H1 (cell line): ENCODE measurements at regions not wholly inside any gene's neighbourhood (a gene's known extent, or its start where the extent isn't known, plus 50 kb on each side); places are given as distances from the start of the nearest gene placed in this dataset.

Experiments
- CHD2 ChIP-seq: IDR thresholded peaks from 2 replicates; pipeline ENCODE4 v1.6.1; 2012; ENCODE audit warnings: low read length, improper control_type of control experiment
- CREB1 ChIP-seq: IDR thresholded peaks from 2 replicates; pipeline ENCODE4 v1.6.1; 2012; ENCODE audit warnings: inconsistent platforms
- SAP30 ChIP-seq: fragments of 300-600 bp; sonication (generic); IDR thresholded peaks from 2 replicates; pipeline ENCODE4 v1.7.1; 2012; ENCODE audit warnings: low read length, moderate library complexity, mild to moderate bottlenecking, inconsistent platforms; ENCODE audit not compliant: insufficient read depth, insufficient replicate concordance
- SRF ChIP-seq: IDR thresholded peaks from 2 replicates; pipeline ENCODE4 v1.6.1; 2011; ENCODE audit warnings: mild to moderate bottlenecking, low read depth, low read length, moderate library complexity
- TAF1 ChIP-seq: IDR thresholded peaks from 2 replicates; pipeline ENCODE4 v1.6.1; 2011; ENCODE audit warnings: mild to moderate bottlenecking, low read depth, low read length
- TF ChIP-seq, protein P1 (sequence below): IDR thresholded peaks from 2 replicates; pipeline ENCODE4 v1.6.1; 2011; ENCODE audit warnings: low read depth, mild to moderate bottlenecking, low read length; ENCODE audit not compliant: insufficient read depth

DNA sequence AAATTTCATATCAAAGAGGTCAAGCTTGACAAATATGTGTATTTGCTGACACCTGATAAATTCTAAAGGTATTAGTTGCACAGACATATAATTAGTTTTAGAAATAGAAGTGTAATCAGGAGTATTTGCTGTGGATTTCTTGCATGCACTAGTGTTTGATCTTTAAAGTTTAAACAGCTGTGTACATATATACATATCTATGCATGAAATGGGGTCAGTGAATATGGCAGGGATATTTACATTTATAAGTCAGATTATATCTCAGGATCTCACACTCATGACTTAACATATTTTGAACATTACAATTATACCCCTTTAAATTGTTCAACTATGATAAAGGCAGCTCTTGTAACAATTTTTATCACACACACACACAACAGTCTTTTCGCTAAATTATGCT lies 547.4 kb upstream of the ACTRT1 start (continued):
- TF ChIP-seq, protein P1, sequence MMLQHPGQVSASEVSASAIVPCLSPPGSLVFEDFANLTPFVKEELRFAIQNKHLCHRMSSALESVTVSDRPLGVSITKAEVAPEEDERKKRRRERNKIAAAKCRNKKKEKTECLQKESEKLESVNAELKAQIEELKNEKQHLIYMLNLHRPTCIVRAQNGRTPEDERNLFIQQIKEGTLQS: no peak
- no peak for TF ChIP-seq SRF
- no peak for TF ChIP-seq TAF1
- TF ChIP-seq CREB1: no peak
- TF ChIP-seq CHD2: no peak
- no peak for TF ChIP-seq SAP30
